HG03354 (cell line): ENCODE measurements at regions not wholly inside any gene's neighbourhood (a gene's known extent, or its start where the extent isn't known, plus 50 kb on each side); places are given as distances from the start of the nearest gene placed in this dataset.
"Not testable (repeated sequence)": the region's sequence is repeated elsewhere in the genome, so short reads cannot be mapped to it uniquely, and the experiment has no call there.

Source experiments
- ATAC-seq: cut with Tn5 transposase; IDR thresholded peaks from one replicate; pipeline ENCODE4 v1.9.1; 2021; ENCODE audit warnings: mild to moderate bottlenecking; ENCODE audit not compliant: unreplicated experiment, poor library complexity, severe bottlenecking

DNA sequence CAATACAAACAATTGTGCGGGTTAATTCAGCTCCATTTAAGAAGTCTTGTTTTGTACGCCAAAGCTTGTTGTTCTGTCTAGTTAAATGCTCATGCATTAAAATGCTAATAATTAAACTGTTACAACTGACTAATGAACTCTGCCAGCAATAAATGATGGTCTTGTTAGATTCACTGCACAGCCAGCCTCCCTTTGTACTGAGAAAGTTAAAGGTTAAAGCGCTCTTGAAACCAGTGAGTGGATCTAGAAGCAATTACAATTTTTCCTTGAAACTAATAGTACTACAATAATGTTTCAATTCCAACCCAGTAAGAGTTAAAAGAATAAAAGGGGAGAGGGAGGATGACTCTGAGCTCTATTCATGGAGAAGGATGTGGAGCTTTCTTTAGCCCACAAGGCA lies 233.0 kb downstream of the EMX2 start:
- ATAC-seq: no peak

DNA sequence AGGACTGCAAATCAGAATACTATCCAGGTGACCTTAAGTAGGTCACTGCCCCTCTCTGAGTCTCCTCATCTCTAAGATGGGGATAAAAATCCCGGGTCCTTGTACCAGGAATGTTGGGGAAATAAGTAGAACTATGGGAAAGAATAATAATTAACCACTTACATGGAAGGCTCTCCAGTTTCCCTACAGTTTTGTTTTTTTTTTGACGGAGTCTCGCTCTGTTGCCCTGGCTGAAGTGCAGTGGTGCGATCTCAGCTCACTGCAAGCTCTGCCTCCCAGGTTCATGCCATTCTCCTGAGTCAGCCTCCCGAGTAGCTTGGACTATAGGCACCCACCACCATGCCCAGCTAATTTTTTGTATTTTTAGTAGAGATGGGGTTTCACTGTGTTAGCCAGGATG lies 234.7 kb downstream of the EMX2 start:
- ATAC-seq: not testable (repeated sequence)

DNA sequence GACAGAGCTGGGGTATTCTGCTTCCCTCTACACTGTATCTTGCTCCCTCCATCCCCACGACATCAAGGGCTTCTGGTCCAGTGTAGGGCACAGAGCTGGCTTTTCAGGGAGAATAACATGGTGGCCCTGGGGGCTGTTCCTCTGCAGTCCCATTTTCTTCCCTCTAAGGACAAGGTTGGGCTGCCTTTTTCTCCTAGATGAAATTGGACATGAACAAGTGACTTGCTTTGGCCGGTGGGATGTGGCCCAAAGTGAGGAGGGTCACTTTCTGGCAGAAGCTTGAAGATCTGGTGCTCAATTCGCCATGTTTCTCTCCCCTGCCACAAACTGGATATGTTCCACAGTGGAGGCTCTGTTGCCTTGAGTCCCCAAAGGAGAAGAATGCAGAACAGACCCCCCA lies 235.7 kb downstream of the EMX2 start:
- ATAC-seq: no peak

DNA sequence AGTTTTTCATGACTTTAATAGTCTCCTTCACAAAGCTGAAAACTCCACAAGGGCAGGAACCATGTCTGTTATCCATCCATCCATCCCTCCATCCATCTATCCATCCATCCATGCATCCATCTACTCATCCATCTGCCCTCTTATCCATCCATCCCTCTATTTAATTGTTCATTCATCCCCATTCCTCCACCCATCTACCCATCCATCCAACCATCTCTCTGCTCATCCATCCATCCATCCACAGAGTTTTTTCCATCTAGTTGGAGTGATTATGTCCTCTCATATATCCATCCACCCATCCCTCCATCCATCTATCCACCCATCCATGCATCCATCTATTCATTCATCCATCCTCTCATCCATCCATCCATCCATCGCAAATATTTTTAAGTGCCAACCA lies 237.9 kb downstream of the EMX2 start:
- no peak for ATAC-seq

DNA sequence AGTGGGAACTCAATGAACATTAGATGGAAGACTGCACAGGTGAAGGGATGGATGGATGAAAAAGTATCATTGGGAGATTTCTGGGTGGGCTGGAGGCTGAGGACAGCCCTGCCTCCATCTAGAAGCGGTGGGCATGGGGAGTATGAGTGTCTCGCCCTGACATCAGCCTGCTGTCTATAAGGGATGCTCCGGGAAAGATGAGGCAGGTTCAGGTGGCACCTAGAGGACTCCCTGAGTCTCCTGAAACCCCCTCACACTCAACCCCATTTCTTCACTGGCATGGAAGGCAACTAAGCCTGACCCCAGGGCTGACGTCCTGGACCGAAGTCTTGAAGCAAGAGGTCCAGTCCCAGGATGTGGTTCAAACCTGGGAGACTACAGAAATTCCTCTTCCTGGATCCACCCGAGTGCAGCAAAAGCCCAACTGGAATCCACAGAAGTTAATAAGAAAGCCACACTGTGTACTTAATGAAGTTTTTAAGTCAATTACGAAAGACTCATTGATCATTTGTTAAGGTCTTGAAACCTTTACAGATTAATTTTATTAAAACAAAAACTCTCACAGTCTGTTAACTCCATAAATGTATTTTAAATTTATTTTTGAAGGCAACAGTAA lies 238.8 kb downstream of the EMX2 start:
- no peak for ATAC-seq

DNA sequence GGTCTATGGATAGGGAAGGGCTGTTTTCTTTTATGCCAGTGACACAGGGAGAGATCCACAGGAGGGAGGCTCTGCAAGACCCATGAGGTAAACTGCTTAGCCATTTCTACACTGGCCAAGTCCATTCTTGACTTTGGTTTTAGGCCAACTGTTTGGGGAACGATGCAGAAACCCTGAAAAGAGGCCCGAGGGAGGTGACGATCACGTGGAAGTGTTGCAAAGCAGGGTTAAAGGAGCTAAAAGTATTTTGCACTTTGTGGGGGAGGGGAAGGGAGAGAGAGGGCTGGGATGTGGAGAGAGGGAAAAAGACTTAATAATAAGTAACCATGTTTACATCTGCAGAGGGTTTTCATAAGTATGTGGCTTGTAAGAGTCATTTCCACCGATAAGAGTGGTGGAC lies 239.7 kb downstream of the EMX2 start:
- no peak for ATAC-seq

DNA sequence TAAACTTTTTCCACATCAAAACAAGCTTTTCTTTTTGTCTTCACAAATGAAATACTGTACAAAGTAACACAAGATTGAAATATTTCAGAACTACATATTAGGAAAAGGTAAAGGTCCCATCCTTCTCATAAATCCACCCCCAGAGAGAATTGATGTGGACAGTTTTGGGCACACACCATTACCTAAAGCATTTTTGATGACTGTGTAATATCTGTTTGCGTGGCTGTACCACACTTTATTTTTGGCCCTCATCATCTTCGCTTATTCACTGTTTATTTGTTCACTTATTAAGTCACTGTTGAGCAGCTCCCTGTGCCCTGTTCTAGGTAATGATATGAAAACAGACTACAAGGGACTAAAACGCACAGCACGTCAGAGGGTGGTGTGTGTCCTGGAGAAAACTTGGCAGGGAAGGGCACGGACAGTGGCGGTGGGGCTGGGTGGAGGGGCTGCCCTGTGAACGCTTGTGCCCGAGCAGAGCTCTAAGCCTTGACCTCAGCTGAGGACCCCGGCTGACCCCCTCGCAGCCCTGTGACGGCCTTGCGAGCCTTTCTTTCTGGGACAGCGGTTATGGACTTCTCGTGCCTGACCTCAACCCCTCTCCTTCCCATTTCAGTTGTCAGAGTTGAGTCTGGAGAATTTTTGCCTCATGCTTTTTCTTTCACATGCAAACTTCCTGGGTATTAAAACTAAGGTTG lies 241.3 kb downstream of the EMX2 start:
- no peak for ATAC-seq

DNA sequence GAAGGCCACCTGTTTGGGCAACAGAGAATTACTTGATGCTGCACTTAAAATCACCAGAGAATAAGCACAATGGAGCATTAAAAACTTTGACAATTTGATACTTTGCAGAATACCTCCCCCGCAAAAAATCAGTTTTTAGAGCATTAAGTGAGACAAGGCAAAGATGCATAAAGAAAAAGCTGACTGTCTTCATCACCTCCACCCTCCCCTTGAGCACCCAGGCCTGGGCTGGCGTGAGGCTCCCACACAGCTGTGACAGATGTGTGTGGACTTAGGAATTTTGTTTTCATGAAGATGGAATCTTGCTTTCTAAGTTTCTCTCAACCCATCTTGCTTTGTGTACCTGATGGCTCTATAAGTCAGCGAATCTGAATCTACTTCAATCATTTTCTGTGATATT lies 242.2 kb downstream of the EMX2 start:
- no peak for ATAC-seq

DNA sequence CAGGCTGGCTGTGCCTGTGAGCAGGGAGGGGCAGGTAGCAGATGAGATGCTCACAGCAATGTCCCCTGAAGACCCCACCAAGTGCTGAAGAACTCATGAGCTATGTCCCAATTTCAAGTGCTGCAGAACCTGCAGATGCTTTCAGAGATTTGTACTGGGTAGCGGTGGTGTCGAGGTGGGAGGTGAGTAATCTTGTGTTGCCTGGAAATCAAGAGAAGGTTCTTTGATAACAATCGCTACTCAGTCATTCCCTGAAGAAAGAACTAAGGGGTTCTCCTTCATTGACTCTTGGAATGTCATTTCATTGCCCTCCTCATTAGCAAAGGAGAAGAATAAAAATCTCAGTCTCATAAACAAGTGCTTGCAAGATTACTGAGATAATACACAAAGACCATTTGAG lies 246.4 kb downstream of the EMX2 start:
- ATAC-seq: no peak

DNA sequence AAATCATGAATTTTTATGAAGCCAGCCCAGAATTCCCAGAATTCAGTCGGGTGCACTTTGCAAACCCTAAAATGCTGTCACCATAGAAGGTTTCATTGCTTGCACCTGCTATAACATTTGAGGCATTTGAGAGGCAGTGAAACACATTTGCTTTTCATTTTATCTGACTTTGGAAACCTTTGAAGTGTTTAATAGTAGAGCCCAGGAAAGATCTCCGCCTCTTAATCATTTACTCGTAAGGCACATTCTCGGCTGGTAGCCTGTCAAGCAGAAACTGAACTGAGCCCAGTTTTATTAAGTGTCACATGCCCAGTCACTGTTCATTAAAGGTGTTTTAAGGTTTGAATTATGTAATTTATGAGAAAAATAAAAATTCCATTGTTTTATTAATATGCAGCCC lies 247.6 kb downstream of the EMX2 start:
- ATAC-seq: no peak

DNA sequence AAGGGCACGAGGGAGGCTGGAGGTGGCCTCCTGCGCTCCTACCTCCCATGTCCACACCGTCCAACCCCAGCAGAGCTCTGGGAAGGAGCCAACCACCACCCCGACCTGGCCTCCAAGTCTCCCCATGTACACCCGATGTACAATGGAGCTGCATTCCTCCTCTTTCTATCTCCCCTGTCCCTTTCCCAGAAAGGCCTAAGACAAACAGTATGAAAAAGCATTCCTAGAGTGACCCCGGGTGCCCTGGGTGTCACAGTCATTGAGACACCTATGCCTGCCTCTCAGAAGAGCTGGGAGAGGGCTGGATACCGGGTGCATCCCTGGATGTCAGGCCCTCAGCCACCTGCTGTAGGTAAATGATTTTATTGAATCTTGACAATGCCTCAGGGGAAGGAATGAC lies 248.1 kb downstream of the EMX2 start:
- ATAC-seq: no peak

DNA sequence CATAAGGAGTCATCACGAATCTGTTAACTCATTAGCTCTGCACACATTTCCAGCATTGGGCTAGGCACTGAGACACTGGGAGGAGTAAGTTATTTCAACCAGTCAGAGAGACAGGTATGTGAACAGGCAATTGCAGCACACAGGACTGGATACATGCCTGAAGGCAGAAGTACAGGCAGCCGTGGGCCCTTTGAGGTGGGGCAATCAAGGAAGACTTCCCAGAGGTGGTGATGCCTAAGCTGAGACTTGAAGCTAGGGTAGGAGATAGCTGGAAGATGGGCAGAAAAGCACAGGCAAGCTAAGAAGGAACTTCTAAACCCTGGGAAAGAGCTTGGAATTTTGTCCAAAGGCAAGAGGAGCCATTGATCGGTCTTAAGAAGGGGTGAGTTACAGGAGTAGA lies 249.7 kb downstream of the EMX2 start:
- no peak for ATAC-seq

DNA sequence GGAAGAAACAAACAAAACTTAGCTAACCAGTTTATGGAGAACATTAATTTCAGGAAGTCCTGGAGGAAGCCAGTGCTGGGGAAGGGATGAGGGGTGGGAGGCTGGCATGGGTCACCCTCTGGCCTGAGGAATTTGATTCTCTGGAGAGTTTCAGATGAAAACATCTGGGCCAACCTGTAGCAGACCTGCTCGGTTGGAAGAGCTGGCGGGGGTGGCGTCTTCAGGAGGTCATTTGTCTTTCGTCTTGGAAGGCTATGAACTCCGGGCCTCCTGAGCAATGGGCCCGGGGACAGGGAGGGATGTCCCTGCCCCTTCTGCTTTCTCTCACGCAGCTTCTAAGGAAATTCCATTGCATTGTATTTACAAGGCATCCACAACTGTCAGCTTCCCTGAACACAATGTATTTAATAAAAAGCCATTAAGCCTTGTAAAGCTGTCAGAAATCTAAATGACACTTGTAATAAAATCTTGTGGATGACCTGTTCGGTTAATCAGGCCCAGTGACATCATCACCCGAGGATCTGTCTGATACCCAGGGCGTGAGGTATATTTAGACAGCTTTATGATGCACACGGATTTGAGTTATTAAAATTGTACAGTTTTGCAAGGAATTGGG lies 250.5 kb downstream of the RAB11FIP2 start:
- no peak for ATAC-seq

DNA sequence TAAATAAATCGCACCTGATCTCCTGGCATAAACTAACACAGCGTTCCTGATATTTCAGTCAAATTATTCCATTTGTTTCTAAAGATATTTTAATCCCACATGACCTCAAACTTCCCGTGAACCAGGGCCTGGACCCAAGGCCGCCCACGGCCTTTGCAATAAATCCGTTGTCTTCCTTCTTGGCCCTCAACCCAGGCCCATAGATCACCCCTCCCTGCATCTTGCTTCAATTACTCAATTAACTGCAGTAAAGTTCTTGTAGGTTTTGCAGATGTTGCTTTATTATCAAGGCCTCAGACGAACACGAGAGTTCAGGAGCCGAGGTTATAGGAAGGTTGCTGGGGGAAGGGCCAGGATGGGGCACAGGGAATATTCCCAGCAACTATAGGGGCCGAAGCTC lies 249.4 kb downstream of the RAB11FIP2 start:
- ATAC-seq: no peak

DNA sequence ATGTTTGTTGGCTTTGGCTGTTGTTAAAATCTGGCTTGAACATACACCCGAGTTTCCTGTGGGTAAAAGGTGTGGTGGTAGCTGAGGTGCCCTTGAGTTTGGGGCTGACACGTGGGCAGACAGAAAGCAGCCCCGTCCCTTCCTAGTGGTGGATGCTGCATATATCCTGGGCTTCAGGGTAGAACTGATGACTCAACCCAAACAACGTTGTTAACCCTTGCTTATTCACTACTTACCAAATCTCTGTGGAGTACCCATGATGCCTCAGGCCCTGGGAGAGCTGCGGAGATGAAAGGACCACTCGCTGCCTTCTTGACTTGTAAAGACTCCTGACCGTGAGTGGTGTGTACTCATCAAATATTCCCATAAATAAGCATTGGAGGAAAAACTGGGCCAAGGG lies 245.1 kb downstream of the RAB11FIP2 start:
- no peak for ATAC-seq

DNA sequence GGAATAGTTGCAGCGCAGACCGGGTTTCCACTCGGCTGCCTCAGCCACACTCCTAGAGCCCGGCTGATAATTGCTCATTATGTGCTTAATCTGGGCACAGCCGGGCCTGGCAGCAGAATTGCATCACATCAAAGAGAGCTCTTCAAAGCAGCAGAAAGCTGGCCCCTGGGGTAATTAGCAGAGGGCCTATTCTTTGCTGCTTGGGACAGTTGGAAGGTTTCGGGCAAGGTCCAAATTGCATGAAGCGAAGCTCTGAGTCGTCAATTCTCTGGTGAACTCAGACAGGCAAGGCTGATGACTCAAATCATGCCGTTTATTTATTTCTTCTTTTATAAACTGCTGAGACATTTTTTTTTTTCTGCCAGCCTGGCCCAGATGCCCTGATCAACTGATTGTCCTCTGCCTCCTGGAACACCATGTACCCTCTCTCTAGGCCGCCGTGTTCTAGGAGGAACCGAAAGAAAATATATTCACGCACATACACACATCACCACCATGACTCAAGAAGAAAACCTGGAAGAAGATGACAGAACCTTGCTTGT lies 242.2 kb downstream of the RAB11FIP2 start:
- no peak for ATAC-seq

DNA sequence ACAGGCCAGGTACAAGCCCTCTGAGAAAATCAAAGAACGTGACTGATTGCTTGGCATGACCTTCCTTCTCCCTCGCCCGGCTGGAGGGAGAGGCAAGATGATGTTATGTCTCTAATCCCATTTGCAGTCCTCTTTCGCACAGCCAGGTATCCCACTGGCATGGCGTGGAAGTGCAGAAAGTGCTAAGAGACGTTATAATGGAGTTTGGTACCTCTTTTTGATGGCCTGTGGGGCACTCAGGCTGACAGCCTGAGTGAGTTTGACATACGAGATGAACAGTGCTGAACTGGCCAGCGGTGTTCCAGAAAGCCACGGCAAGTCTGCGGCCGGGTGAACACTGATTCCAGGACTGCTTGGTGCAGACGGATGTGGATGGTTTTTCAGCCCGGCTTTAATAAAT lies 241.6 kb downstream of the RAB11FIP2 start:
- no peak for ATAC-seq

DNA sequence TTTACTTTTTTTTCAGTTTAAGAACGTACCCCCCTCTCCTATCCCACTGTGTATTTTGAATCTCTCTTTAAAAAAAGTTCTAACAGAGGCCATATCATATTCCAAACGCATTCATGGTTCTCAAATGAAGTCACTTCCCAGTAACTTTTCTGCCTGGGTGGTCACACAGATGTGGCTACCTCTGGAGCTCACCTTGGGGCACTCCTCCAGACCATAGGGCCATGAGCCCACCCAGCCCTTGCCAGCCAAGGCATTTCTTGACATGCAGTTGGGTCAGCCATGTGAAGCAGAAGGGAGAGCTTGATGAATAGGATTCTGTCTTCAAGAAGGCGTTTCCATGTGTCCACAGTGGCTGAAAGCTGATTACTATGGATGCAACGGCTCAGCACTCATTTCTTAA lies 239.3 kb downstream of the RAB11FIP2 start:
- ATAC-seq: no peak

DNA sequence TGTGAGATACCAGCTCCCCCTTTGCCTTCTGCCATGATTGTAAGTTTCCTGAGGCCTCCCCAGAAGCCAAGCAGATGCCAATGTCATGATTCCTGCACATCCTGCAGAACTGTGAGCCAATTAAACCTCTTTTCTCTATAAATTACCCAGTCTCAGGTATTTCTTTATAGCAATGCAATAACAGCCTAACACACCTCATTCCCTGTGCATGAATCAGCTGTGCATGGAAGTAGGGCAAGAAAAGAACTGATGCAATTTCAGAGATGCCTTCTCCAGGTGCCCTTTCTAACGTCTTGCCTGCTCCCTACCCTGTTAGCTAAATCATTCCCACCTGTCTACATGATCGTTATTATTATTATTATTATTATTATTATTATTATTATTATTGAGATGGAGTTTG lies 230.9 kb downstream of the RAB11FIP2 start:
- ATAC-seq: not testable (repeated sequence)

DNA sequence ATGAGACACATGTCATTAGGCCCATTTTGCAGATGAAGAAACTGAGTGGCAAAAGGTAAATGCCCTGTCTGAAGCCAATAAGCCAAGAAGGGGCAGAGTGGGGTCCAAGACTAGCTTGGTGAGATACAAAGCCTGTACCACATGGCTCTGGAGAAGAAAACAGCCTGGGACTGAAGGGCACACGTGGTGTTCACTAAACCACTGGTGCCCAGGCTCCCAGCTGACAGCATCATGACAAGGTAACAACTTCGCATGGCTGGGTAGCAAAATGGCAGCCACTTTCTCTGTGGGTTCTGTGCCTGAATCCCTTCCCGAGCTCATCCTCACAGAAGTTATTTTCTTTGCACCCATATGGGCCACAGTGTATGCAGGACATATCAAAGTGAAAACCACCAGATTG lies 229.6 kb downstream of the RAB11FIP2 start:
- ATAC-seq: no peak

DNA sequence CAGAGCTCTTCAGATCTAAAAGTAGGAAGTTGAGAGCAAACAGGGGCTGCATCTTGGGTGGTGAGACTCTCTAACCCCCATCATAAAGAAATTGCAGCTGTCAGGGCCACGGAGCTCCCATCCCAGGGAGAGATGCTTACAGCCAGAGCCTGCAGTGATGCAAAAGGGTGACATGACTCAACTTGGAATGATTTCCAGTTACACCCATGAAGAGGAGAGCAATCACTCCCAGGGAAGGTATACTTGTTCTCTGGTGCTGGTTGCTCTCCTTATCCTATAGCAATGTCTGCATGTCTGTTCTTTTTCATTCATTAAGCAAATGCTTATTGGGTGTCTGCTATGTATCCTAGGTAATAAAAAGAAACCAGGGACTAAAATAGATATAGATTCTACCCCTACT lies 228.0 kb downstream of the RAB11FIP2 start:
- no peak for ATAC-seq
